Omental fat pad (tissue), 3 donors: ENCODE measurements at regions not wholly inside any gene's neighbourhood (a gene's known extent, or its start where the extent isn't known, plus 50 kb on each side); places are given as distances from the start of the nearest gene placed in this dataset.

Source experiments
- ATAC-seq: fragments of 150-250 bp; one replicate; pipeline ENCODE4 v1.9.1; 2016; ENCODE audit warnings: mild to moderate bottlenecking, moderate library complexity; ENCODE audit not compliant: low FRiP score
- DNase-seq: peaks from one replicate; pipeline ENCODE4 v3.0.0-alpha.2; 2019; ENCODE audit warnings: low spot score
- CTCF ChIP-seq, 3 donors: fragments of 450-650 bp; IDR thresholded peaks; one replicate each; pipeline ENCODE4 v1.5.1; 2016 to 2017; ENCODE audit warnings: antibody characterized with exemption in 3 of 3, mild to moderate bottlenecking in 3 of 3, moderate library complexity in 2 of 3

GRCh38 chr18:4589056-4589800 is 134.1 kb upstream of the DLGAP1 start:
- DNase-seq, result no peak
- no peak for ATAC-seq
- no peak for TF ChIP-seq CTCF (IDR thresholded peaks at IDR 0.05)

- no peak for TF ChIP-seq CTCF (IDR thresholded peaks at IDR 0.05)
- no peak for DNase-seq
Measured at GRCh38 chr18:4587204-4587603, 132.1 kb upstream of the DLGAP1 start.

GRCh38 chr18:4586731-4587130 is 131.6 kb upstream of the DLGAP1 start:
- ATAC-seq, result no peak
- no peak for TF ChIP-seq CTCF (IDR thresholded peaks at IDR 0.05)
- no peak for DNase-seq

More at GRCh38 chr18:4587204-4587603, 132.1 kb upstream of the DLGAP1 start:
- ATAC-seq, result no peak

- no peak for ATAC-seq
- no peak for TF ChIP-seq CTCF (IDR thresholded peaks at IDR 0.05)
- no peak for DNase-seq
Measured at GRCh38 chr18:4582431-4583335, 127.6 kb upstream of the DLGAP1 start.

GRCh38 chr18:4581966-4582365 is 126.9 kb upstream of the DLGAP1 start:
- no peak for TF ChIP-seq CTCF (IDR thresholded peaks at IDR 0.05)
- DNase-seq, result no peak
- ATAC-seq, result no peak

- DNase-seq (no peak), ATAC-seq (no peak)
- no peak for TF ChIP-seq CTCF (IDR thresholded peaks at IDR 0.05)
Measured at GRCh38 chr18:4578449-4578848, 123.3 kb upstream of the DLGAP1 start.
